HG02970 (cell line): ENCODE measurements at regions not wholly inside any gene's neighbourhood (a gene's known extent, or its start where the extent isn't known, plus 50 kb on each side); places are given as distances from the start of the nearest gene placed in this dataset.

Source experiments
- ATAC-seq: cut with Tn5 transposase; IDR thresholded peaks from one replicate; pipeline ENCODE4 v1.9.1; 2021; ENCODE audit warnings: mild to moderate bottlenecking, moderate library complexity, moderate number of reproducible peaks; ENCODE audit not compliant: unreplicated experiment, low FRiP score

DNA sequence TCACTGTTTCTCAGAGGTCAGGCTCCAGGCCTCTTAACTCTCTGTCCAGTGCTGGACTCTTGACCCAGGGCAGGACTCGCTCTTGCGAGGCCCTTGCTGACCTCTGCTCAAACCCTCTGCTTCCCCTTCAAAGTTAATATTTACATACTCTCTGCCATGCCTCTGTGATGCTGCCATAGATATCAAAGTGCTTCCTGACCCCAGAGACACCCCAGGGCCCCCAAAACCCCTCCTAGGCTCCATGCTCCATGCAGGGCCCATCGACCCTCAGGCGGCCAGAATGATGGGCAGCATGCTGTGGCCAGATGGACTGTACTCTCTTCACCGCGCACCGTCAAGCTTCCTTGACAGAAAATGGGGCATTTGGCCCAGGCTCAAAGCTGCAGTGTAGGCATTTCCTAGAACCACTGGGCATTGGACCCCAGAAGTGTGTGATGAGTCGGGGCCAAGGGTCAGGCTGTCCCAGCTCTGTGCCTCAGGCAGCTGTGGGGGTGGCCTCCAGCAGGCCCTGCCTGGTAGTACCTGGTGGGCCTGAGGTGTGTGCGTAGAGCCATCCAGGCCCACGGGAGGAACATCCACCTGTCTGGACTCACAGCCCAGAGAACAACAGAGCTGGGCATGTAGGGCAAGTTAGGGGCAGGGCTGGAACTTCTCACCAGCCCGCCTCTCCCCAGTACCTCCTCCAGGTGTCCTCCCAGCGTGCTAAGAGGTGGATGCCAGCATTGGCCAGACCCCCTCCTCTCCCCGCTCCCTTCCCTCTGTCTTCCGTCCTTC, 142.8 kb downstream of the VEGFA start:
- ATAC-seq = no peak

DNA sequence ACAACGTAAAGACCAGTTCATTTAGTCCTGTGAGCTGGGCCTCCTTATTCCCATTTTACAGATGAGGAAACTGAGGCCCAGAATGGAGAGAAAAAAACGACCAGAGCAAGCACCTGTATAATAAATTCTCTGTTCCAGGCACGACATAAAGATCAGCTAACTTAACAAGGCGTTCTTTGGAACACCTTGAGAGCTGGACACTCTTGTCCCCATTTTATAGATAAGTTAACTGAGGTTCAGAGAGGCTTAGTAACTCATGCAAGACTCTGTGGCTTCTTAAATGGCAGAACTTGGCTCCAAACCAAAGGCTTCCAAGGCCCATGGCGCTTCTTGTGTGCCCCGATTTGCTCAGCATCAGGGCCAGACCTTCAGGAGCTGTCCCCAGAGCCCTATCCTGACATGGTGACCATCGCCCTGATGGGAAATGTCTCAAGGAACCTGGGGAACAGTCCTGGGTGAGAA, 142.1 kb downstream of the VEGFA start:
- ATAC-seq = no peak

DNA sequence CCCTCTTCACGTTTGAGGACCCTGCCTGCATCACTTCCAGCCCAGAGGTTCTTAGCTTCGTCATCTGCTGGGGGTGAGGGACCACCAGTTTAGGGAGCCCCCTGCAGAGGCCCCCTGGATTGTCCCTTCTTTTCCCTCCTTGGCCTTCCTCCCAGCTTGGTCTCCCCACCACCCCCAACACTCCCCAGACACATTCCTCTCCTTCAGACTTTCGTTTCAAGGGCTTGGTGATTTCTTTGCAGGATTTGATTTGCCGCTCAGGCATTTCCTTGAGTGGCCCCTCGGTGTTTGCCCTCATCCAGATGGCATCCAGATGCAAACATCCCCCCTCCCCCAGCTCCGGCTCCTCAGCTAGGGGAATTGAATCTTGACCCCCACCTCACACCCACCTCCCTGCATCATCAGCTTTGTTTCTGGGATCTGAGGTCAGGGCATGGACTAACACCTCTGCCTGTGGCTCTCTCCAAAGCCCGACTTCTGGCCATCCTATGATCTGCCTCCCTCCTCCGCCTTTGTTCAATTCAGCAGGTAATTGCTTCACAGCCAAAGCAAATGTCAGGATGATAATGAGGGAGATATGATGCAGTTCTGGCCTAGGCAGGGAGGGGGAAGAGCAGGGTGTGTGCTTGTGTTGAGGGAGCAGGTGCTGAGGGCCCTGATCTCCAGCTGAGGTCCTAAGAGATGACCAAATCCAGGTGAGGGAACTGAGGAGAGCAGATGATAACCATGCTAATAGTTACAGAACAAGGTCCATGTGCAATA, 141.5 kb downstream of the VEGFA start:
- no peak for ATAC-seq

DNA sequence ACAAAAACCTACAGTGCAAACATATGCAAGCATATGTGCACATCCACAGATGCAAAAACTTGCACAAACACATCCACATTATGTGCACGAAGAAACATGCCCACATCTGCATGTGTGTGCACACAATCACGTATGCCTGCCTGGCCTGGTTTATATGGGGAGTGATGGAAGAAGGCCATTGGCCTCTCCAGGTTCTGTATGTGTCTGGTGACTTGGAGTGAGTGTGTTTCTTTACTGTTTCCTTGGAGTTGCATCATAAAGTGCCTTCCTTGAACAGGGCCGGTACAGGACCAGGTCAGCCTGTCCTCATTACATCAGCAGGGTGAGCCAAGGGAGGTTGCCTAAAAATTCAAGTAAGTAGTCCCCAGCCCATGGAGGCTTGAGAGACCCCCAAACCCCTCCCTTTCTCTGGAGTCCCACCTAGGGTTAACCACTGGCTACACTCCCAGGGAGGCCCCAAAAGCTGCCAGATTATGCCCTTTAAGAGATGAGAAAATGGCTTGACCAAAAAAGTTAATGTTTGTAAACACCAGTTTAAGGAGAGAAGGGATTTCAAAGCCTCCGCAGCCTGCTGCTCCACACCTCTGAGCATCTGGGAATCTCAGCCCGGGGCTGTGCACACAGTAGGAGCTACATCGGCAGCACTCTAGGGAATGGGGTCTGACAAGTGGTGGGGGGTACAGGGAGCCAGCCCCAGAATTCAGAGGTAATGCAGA, 140.8 kb downstream of the VEGFA start:
- no peak for ATAC-seq

DNA sequence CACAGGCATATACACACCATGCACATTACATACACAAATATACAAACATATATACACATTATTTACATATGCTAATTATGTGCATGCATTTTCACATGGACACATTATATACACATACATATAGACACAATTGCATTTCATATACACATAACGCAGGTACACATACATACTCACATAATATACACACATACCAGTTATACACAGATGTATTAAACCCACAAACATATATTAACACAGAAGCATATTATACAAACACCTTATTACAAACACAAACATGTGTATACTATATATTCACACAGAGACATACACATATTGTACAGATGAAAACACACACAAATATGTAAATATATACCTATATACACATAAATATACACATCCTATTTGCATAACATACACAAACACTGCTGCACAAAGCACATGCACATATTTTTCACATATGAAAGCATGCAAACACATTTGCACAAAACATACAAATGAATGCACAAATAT, 140.2 kb downstream of the VEGFA start:
- ATAC-seq = no peak

DNA sequence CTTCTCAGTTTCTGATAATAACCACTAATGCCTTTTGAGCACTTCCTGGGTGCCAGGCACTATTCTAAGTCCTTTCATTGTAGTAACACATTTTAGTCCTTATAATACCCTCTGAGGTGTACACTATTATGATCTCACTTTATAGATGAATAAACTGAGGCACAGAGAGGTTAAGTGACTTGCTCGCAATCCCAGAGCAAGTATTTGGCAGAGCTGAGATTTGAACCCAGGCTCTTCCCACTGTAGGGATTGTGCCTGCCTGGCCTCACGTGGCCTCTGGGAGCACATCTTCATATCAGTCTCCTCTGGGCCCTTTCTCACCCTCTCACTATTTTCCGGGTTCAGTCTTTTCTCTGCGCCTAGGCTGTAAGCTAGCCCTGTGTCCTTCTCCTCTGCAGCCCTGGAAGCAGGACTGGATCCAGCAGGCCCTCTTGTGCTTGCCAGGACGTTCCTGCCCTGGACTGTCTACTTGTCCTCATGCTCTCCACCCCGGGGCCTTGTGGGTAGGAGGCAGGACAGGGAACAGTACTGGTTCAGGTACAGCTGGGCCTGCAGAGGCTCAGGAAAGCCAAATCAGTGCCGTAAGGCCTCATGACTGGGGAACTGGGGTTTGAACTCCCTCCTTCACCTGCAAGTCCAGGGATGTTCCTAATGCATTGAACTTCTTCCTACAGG, 139.6 kb downstream of the VEGFA start:
- no peak for ATAC-seq

DNA sequence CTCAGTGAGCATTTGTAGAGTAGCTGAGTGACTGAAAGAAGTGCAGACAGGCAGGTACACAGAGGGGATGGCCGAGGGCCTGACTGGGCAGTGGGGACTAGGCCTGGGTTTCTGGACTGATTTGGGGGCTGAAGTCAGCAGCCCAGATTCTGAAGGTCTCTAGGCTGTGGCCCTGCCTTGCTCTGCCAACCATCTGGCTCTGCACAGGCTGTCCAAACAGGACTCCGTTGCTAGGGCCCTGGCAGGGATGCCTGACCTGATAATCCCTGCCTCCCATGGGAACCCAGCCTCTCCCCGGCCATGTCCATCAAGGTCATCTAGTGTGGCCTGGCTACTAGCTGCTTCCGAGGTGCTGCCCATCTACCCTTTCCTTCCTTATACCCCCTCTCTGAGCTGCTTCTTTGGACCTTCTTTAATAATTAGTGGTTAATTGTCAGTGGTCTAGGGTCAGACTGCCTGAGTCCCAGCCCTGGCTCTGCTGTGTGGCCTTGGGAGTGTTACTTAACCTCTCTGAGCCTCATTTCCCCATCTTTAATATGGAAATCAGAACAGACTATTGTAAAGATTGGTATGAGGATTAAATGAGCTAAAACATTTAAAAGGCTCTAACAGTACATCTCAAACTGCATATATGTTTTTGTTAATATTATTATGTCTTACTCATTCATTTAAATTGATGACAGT, 137.9 kb downstream of the VEGFA start:
- no peak for ATAC-seq

DNA sequence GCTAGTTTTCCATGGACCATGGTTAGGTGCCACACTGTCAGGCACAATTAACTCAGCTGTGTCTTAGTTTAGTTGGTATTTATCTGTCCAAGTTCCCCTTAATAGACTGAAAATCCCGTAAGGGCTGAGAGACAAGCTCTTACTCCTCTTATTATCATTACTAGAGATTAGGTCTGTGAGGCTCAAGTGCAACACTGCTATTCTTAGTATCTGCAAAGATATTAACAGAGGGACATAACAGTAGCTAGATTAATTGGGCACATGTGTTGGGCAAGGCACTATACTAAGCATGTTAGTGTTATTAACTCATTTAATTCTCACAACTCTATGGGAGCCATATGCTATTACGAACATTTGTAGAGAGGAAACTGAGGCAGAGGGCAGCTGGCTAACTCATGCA, 137.3 kb downstream of the VEGFA start:
- no peak for ATAC-seq

DNA sequence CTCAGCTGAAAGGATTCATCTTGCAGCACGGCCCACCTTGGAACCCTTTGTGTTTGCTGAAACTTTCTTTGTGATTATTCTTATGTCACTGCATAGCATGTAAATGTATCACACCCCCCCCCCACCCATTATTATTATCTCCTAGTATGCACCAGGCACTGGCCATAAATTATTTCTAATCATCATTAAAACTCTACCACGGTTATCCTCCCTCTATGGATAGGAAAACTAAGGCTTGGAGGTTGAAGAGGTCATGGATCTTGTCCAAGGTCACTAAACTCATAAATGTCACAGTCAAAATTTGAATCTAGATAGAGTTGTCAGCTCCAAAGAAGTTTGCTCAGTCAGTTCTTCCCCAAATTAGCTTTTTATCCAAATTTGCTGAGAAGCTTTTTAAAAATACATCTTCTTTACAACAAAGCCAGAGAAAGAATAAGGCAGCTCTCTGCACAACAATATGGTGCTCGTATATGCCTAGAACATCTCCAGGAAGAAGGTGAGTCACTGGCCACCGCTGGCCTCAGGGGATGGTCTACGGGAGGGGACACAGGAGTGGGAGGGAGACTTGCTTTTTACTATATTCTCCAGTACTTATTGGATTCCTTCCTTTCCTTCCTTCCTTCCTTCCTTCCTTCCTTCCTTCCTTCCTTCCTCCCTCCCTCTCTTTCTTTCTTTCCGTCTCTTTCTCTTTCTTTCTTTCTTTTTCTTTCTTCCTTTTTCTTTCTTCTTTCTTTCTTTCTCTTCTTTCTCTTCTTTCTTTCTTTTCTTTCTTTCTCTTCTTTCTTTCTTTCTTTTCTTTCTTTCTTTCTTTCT, 134.5 kb downstream of the VEGFA start:
- no peak for ATAC-seq

DNA sequence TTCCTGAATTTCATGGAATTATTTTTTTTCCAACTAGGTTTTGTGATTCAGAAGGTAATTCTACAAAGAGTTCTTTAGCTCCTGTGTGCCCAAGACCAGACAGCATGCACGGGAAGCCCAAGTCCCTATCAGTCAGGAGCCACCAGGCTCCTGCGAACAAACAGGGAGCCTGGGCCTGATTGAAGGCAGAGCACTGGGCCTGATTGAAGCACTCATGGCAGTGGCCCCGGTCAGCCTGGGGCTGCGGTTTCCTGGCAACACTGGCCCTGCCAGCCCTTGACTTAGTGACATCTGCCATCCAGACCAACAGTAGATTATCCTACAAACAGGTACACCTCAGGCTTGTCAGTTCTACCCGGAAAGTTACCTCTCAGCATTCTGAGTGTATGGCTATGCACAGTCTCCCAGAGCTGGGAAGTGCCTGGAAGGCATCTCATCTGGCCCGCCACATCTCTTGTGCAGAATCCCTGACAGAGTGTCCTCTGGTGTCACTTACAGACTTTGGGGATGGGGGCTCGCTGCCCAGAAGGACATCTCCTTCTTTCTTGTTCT, 133.8 kb downstream of the VEGFA start:
- ATAC-seq = no peak

DNA sequence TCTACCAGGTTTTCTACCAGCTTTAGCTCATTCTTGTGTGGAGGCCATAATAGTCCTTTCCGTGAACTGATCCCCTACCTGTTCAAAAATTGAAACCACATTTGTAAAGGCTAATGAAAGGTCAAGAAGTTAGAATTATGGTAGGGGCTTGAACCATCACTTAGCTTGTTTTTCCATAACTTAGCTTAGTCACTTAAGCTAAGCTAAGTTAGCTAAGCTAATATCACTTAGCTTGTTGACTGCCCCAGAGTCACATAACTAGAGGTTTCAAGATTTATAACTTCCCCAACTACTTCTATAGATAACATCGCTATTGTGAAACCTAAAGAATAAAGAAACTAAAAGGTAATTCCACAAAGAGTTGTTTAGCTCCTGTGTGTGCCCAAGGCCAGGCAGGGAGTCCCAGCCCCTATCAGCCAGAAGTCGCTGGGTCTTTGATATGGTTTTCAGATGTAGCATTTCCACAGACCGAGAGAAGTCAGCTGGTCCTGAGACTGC, 131.8 kb downstream of the VEGFA start:
- ATAC-seq = no peak

DNA sequence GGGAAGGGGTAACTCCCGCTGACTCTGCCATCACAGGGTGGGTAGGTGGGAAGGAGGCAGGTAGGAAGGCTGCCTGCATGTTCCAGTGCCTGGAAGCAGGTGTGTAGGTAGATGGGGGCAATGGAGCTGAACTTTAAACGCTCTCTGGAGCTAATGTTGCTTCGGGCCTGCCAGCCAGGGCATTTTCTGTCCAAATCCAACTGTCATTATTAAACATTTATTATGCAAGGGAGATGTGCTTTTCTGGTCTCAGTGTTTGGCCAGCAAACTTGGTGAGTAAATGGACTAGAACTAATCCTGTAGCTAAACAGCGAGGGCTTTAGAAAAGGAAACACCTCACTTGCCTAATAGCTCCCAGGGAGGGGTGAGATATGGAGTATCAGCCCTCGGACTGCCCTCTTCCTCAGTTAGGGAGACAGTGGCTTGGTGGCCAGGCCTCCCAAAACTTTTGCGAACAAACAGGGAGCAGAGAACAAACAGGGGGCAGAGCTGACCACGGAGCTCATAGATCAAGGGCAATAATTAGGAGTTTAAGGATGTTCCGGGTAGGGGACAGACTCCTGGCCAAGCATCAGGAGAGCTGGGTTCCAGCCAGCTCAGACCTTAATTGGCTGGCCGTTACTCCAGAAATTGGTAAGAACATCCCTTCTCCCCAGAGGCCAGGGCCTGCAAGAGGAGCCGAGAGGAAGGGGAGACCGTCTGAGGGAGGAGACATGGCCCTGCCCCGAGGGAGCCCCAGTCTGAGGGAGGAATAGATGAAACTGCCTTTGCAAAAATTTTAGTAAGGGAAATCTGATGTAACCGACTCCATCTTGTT, 131.1 kb downstream of the VEGFA start:
- ATAC-seq = no peak

DNA sequence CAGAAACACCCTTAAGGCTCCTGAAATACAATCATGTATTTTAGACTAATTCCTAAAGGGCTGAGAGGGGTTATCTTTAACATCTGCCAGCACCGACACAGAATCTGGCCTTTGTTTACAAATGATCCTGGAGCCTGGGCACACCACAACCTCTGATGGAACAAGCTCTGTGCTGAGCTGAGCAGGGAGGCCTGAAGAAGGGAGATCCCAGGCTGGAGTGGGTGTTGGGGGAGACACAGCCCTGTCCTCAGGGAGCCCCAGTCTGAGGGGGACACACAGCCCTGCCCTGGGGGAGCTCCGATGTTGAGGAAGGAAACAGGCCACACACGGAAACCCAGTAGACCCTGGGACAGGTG, 130.5 kb downstream of the VEGFA start:
- ATAC-seq = no peak

DNA sequence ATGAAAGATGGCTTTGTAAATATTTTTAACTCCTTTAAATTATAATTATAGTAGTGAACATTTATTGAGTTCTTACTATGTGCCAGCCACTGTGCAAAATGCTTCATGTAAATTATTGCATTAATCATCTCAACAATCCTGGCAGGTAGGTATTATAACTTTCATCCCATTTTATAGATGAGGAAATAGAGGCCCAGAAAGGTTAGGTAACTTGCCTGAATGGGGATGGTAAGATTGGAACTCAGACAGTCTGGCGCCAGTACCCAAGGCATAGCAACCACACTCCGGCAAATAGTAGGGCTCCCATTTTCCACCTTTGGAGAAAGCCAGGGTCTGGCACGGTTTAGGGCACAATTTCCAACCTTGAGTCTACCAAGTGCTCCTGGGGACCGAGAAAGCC, 129.8 kb downstream of the VEGFA start:
- ATAC-seq = no peak

DNA sequence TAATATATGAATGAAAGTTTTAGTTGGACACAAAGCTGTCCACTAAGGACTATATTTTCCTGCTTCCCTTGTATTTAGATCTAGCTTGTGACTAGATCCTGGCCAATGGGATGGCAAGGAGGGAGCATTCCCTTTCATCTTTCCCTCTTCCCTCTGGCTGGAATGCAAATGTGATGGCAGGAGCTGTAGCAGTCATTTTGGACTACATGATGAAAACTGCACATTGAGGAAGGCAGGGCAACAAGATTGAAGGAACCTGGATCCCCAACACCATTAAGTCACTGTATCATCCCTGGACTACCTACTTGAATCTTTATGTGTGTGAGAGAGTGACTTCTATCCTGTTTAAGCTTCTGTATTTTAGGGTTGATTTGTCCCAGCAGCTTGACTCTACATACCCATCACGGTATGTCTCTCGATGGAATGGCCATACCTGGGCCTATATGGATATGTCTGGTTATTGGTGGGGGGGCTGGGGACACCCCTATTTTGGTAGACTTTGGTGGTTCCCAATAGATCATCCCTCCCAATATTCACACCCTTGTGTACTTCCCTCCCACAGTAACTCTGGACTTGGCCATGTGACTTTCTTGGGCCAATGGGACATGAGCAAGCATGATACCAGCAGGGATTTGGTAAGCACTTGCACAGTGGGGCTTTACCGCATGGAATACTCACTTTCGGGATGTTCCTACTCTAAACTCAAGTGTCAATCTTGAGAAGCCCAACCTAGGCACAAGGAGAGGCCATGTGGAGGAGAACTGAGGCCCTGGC, 128.5 kb downstream of the VEGFA start:
- ATAC-seq = no peak

DNA sequence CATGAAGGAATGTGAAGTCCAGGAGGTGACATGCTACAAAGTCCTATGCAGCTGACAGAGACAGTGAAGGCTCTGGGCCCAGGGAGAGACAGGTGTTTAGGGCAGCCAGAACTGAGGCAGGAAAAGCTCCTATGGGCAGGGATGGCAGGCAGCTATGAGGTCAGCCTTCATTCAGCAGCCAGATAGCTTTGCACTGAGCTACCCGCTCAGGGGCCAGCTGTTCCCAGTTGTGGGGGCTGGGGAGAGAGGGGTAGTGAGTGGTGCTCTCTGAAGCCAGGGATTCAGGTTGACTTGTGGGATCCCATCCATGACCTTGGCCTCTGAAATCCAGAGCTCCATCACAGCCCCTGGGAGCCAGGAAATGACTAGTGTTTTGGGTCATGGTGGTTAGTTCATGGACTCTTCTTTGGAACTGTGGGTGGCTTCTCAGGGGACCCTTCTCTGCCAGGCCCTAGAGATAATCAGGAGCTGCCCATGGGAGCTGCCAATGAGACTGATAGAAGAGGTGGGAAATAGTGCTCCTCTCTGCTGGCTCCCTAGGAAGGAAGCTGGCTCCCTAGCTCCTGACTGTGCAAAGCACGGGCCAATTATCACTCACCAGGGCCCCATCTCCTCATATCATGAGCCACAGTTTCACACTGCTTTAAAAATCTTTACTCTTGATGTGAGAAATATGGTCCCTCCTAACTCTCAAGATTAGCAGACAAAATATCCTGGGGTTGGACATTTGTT, 127.7 kb downstream of the VEGFA start:
- ATAC-seq = no peak
